ENCODE measurements at regions not wholly inside any gene's neighbourhood (a gene's known extent, or its start where the extent isn't known, plus 50 kb on each side); places are given as distances from the start of the nearest gene placed in this dataset.

DNA sequence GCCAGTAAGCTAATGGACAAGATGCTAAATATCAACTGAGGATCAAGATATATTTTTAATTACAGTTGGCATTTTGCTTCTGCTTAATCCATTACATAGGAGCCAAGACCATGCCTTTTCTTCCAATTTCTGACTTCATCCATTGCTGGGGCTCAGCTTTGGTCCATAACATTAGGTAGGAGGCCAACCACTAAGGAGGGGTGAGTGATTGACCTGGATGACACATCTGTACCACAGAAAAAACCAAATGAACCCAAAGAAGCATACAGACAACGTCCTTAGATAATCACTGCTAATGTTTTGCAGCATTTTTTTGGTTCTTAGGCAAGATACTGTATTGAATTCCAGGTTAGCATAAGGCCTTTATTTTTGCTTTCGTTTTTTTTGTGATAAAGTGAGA, 353.2 kb upstream of the KCNH8 start:
- H3K27me3 Mint-ChIP-seq: no peaks in the 10 kb centered on the region
- no peak for DNase-seq
- no peak overlapping the region for H3K27ac Mint-ChIP-seq
- H3K4me3 Mint-ChIP-seq: no peak overlapping the region
- no peaks in the 10 kb centered on the region for H3K9me3 Mint-ChIP-seq
- no peaks in the 10 kb centered on the region for H3K36me3 Mint-ChIP-seq
- peaks cover 2% of the 10 kb centered on the region for H3K4me1 Mint-ChIP-seq

DNA sequence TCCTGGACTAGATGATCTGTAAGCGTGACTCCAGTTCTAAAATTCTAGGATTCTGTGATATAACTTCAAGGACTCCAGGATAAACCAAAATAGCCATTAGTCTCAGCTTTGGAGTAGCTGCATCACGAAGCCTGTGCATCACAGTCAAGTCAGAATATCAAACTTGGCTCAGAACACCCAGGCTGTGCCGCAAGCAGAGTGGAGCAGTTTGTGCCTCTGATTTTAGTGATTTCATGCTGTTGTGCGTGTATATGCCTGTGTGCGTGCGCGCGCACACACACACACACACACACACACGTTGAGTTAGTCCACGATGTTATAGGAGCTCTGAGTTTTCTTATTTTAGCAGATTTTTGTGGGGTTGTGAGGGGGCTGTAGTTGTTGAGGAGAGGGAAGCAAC, 356.6 kb upstream of the KCNH8 start:
- Mint-ChIP-seq H3K27ac (no peak overlapping the region), H3K36me3 (peaks cover 1% of the 10 kb centered on the region), H3K4me3 (no peak overlapping the region), H3K4me1 (peaks cover 3% of the 10 kb centered on the region), H3K9me3 (no peaks in the 10 kb centered on the region), H3K27me3 (no peaks in the 10 kb centered on the region)
- no peak for DNase-seq

DNA sequence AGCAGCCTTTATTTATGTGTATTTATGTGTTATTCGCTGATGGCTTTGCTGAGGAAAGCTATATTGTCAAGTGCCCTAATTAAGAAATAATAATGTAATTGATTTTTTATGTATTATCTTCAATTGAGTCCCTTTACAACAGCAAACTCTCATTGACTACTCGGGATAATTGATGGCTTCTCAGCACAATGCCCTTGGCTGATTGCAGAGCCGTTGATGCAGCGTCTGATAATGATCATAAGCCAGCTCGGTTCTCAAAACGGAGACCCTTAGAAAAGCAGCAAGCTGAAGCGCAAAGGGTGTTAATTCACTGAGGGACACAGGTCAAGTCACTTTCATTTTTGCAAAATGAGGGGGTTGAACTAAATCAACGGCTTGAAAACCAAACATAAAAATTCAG, 357.1 kb upstream of the KCNH8 start:
- peaks cover 3% of the 10 kb centered on the region for H3K36me3 Mint-ChIP-seq
- peaks cover 3% of the 10 kb centered on the region for H3K4me1 Mint-ChIP-seq
- no peaks in the 10 kb centered on the region for H3K27me3 Mint-ChIP-seq
- H3K27ac Mint-ChIP-seq: no peak overlapping the region
- H3K9me3 Mint-ChIP-seq: peaks cover 4% of the 10 kb centered on the region
- no peak for DNase-seq
- no peak overlapping the region for H3K4me3 Mint-ChIP-seq

DNA sequence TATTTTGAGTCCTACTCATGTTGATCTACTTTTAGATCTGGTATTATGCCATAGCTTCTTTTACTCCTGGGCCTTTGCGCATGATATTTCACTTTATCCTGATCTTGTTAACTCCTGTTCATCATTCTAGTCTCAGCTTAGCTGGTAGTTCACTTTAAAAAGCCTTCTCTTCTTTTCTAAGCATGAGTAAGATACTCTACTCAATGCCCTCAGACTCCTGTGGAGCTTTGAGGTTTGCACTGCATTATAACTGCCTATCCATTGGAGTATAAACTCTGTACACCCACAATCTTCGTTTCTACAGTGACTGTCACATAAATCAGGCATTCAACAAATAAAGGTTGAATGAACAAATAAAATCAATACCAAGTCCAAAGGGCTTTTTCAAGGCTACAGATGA, 357.9 kb upstream of the KCNH8 start:
- Mint-ChIP-seq H3K4me1 (peaks cover 3% of the 10 kb centered on the region), H3K4me3 (no peak overlapping the region), H3K27ac (no peak overlapping the region), H3K36me3 (peaks cover 3% of the 10 kb centered on the region), H3K9me3 (peaks cover 5% of the 10 kb centered on the region), H3K27me3 (no peaks in the 10 kb centered on the region)
- DNase-seq: no peak

DNA sequence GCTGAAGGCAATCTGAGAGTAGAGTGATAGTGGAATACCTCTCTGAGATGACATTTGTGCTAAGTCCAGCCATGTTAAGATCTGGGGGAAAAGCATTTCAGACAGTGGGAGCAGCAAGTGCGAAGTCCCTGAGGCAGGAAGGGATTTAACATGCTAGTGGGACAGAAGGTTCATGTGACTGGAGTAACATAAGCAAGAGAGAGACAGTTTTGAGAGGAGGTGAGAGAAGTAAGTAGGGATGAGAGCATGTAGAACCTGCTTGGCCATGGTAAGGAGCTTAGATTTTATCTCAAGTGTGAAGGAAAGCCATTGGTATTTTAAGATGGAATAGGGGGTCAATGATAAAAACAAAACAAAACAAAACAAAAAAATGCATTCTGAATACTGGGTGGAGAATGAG, 358.6 kb upstream of the KCNH8 start:
- no peak for DNase-seq
- H3K27me3 Mint-ChIP-seq: no peaks in the 10 kb centered on the region
- H3K9me3 Mint-ChIP-seq: peaks cover 5% of the 10 kb centered on the region
- peaks cover 3% of the 10 kb centered on the region for H3K36me3 Mint-ChIP-seq
- H3K27ac Mint-ChIP-seq: no peak overlapping the region
- no peak overlapping the region for H3K4me3 Mint-ChIP-seq
- peaks cover 3% of the 10 kb centered on the region for H3K4me1 Mint-ChIP-seq

DNA sequence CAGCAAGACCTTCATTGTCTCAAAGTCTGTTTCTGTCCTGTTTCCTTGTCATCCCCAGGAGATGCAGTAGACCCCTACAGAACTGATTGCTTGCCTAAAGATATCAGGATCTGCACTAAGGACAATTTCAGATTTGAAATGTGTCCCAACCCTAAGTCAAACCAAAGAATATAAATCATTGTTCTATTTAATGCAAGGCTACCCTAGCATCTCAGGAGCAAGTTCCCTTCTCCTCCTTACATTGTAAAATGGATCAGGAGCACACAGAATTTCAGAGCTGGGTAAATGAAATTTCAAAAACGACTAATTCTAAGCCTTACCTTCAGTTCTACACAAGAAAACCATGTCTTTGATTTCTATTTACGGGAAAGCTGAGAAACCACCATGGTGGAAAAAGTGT, 360.9 kb upstream of the KCNH8 start:
- H3K27me3 Mint-ChIP-seq: no peaks in the 10 kb centered on the region
- no peak overlapping the region for H3K4me3 Mint-ChIP-seq
- H3K4me1 Mint-ChIP-seq: peaks cover 8% of the 10 kb centered on the region
- H3K27ac Mint-ChIP-seq: no peak overlapping the region
- DNase-seq: no peak
- H3K9me3 Mint-ChIP-seq: peaks cover 5% of the 10 kb centered on the region
- peaks cover 3% of the 10 kb centered on the region for H3K36me3 Mint-ChIP-seq

DNA sequence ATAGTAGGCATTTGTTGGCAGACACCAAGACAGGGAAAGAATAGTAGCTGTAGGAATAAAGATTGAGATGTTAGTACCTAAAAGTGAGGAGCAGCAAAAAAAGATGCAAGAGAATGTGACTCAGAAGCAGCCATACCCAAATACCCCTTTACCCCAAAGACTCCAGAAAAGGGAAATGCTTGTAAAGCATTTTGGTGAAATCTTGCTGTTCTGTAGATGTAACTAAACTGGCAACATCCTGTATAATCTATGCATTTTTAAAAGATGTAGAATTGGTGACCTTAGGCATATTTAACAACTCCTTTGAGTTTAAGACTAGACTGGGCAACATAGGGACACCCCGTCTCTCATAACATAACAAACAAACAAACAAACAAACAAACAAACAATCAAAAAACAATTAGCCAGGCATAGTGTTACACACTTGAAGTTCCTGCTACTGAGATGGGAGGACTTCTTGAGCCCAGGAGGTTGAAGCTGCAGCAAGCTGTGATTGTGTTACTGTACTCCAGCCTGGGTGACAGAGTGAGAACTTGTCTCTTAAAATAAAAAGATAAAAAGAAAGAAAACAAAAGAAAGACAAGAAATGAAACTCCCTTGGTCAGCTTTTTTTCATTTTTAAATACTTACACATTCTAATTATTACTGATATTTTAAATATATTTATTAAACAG, 361.5 kb upstream of the KCNH8 start:
- DNase-seq: no peak
- Mint-ChIP-seq H3K27ac (no peak overlapping the region), H3K36me3 (peaks cover 3% of the 10 kb centered on the region), H3K4me3 (no peak overlapping the region), H3K9me3 (peaks cover 5% of the 10 kb centered on the region), H3K4me1 (peaks cover 10% of the 10 kb centered on the region), H3K27me3 (no peaks in the 10 kb centered on the region)

DNA sequence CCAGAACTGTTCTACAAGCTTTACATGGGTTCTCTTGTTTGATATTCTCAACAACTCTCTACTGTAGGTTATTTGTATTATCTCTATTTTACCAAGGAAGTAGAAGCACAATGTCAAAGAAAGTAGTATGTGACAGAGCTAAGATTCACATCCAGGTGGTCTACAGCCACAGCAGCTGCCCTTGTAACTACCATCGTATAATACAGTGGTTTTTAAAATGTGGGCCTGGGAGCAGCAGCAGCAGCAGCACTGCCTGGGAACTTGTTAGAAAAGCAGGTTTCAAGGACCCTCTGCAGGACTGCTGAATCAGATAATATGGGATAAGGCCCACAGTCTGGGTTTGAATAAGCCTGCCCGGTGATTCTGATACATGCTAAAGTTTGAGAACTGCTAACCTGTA, 357.1 kb upstream of the SATB1 start:
- Mint-ChIP-seq H3K36me3 (peaks cover 2% of the 10 kb centered on the region), H3K4me1 (peaks cover 31% of the 10 kb centered on the region), H3K27ac (no peak overlapping the region), H3K9me3 (peaks cover 5% of the 10 kb centered on the region), H3K4me3 (no peak overlapping the region), H3K27me3 (no peaks in the 10 kb centered on the region)
- DNase-seq: no peak

DNA sequence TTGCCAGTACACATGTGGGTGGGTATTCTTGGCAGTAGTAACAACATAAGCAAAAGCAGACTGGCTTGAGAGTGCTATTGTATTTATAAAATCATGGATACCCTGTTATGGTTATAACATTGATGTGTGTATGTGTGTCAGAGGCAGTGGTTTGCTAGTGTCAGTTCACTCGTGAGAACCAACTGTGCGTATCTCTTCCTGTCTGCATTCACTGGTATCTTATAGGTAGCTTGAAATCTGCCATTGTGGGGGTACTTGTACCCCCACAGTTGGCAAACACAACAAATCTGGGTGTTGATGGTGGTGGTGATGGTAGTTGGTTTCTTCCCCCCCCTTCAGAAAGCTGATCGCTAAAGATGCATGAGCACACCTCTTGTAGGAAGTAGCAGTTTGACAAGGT, 355.8 kb upstream of the SATB1 start:
- H3K4me1 Mint-ChIP-seq: peaks cover 33% of the 10 kb centered on the region
- H3K27ac Mint-ChIP-seq: peak overlapping the region; percentile 62
- peak overlapping the region; percentile 58 for H3K4me3 Mint-ChIP-seq
- no peaks in the 10 kb centered on the region for H3K9me3 Mint-ChIP-seq
- no peaks in the 10 kb centered on the region for H3K27me3 Mint-ChIP-seq
- no peak for DNase-seq
- H3K36me3 Mint-ChIP-seq: no peaks in the 10 kb centered on the region

DNA sequence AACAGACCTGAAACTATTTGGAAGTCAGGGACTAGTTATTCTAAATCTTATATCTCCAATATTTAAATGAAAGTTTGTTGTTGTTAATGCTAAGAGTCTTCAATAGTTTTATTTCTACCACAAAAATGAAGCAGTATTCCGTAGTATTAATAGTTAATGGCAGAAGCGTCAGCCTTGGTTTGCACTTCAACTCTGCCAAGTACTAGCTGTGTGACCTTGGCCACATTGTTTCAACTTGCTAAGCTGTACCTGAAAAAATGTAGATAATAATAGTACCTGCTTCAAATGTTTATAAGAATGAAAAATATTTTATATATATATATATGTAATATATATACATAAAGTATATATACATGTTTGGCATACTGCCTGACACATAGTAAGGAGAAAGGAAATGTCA, 354.6 kb upstream of the SATB1 start:
- Mint-ChIP-seq H3K4me3 (no peak overlapping the region), H3K4me1 (peaks cover 39% of the 10 kb centered on the region)

DNA sequence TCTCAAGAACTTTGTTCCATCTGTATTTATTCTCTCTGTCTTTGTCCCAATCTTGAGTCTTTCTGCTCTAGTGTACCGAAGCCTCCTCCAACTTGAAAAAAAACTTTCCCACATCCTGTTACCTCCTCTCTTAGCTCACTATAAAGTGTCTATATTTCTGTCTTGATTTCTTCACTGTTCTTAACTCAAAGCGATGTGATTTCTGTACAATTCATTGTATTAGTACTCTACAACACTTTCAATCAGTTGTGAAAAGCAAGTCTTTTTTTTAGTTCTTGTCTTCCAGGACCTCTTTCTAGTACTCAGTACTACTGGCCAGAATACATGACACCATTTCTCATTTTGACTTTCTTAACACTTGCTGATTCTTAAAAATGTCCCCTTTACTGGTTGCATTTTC, 353.5 kb upstream of the SATB1 start:
- DNase-seq: no peak
- Mint-ChIP-seq H3K36me3 (no peaks in the 10 kb centered on the region), H3K4me1 (peaks cover 49% of the 10 kb centered on the region), H3K4me3 (peak overlapping the region; percentile 44), H3K27me3 (no peaks in the 10 kb centered on the region), H3K27ac (peak overlapping the region; percentile 80), H3K9me3 (no peaks in the 10 kb centered on the region)

More for the DNA sequence above, 354.6 kb upstream of the SATB1 start:
- Mint-ChIP-seq H3K27ac (no peak overlapping the region), H3K36me3 (no peaks in the 10 kb centered on the region), H3K27me3 (no peaks in the 10 kb centered on the region), H3K9me3 (no peaks in the 10 kb centered on the region)
- no peak for DNase-seq

DNA sequence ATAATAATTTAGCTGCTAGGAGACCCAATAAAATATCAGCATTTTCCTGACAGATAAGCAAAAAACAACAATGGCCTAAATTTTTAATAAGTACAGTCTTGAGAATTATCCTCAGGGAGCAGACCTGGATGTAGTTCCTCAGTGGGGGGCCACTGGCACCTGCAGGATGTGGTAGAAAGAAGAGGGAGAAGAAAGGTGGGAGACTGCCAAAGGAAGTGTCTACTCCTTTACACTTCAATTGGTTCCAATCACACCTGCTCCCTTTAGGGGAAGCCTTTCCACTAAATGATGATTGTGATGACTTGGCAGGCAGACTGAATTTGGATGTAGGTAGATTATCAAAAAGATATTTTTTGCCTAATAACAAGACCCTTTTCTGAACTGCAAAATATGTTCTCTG, 353.0 kb upstream of the SATB1 start:
- Mint-ChIP-seq H3K4me1 (peaks cover 49% of the 10 kb centered on the region), H3K36me3 (no peaks in the 10 kb centered on the region), H3K27ac (no peak overlapping the region), H3K27me3 (no peaks in the 10 kb centered on the region), H3K4me3 (no peak overlapping the region), H3K9me3 (no peaks in the 10 kb centered on the region)
- no peak for DNase-seq

DNA sequence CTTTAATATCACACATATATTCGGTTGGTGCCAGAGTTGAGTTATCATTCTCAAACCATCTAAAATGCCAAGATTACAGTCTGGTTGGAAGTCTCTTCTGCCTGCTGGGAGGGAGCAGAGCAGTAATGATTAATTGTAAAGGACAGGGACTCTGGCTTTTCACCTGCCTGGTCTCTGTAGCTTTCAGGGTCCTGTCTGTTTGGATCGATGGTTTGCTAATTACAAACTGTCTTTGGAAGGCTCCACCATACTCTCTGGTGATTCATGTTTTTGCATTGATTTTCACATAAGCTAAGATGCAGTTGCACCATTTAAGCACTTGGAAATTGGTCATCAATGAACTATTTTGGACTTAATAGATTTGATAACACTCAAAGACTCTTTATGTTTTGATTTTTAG, 350.4 kb upstream of the SATB1 start:
- no peak overlapping the region for H3K4me3 Mint-ChIP-seq
- peaks cover 58% of the 10 kb centered on the region for H3K4me1 Mint-ChIP-seq
- no peaks in the 10 kb centered on the region for H3K36me3 Mint-ChIP-seq
- no peak for DNase-seq
- no peak overlapping the region for H3K27ac Mint-ChIP-seq
- no peaks in the 10 kb centered on the region for H3K27me3 Mint-ChIP-seq
- peaks cover 2% of the 10 kb centered on the region for H3K9me3 Mint-ChIP-seq

DNA sequence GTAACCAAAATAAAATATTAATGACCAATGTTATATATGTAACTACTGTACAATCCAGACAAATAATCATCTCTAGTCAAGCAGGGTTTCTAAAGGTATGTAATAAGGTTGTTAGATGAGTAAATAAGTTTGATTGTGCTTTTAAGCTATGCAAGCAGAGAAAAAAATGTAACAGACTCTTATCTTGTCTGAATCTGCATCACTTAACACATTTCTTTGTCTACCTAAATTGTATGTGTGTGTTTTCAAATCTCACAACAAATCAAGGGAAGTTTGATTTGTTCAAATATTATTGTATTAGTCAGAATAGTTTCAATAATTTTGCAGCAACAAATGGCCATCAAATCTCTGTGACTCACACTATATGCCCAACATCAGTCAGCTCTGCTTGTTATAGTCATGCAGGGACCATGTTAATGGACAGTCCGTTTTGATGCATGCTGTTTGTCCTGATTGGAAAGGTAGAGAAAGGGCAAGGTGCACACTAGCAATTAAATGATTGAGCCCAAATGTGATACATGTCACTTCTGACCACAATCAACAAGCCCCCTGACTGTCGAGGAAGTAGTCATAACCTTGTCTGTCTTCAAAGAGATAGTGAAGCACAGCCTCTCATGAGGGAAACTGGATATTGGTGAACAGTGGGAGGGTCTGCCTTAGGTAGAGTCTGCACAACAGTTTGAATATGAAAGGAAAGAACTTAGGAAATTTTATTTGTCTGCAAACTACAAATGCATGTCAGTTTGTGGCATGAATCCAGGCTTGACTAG, 349.4 kb upstream of the SATB1 start:
- DNase-seq: no peak
- Mint-ChIP-seq H3K4me3 (no peak overlapping the region), H3K27me3 (no peaks in the 10 kb centered on the region), H3K4me1 (peaks cover 58% of the 10 kb centered on the region), H3K9me3 (peaks cover 2% of the 10 kb centered on the region), H3K27ac (no peak overlapping the region), H3K36me3 (no peaks in the 10 kb centered on the region)

DNA sequence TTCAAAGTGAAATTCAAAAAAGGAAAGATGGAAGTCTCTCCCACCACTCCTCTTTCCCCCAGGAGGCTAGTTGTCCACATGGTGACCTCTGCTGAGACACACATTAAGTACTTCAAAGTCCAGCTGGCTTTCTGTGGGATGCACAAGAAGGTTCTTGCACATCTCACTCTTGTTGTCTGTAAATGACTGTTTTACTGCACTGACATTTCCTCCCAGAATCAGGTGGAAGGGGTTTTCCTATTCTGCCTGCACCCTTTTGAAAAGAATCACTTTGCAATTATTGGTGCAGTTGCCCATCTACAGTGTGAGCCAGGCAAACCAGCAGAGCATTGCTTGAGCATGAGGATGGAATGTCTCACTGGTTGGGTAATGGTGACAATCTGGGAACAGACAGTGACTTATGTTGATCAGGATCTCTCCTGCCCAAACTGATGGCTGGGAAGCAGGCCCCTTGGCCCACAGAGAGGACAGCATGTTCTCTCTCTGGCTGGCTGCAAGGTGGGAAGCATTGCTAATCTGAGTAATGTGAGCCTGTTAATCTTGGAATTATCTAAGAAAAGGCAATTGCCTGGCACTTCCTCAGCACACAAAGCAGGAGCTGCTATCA, 347.7 kb upstream of the SATB1 start:
- no peaks in the 10 kb centered on the region for H3K27me3 Mint-ChIP-seq
- H3K36me3 Mint-ChIP-seq: no peaks in the 10 kb centered on the region
- H3K27ac Mint-ChIP-seq: no peak overlapping the region
- H3K4me3 Mint-ChIP-seq: no peak overlapping the region
- no peak for DNase-seq
- peaks cover 45% of the 10 kb centered on the region for H3K4me1 Mint-ChIP-seq
- H3K9me3 Mint-ChIP-seq: peaks cover 2% of the 10 kb centered on the region

DNA sequence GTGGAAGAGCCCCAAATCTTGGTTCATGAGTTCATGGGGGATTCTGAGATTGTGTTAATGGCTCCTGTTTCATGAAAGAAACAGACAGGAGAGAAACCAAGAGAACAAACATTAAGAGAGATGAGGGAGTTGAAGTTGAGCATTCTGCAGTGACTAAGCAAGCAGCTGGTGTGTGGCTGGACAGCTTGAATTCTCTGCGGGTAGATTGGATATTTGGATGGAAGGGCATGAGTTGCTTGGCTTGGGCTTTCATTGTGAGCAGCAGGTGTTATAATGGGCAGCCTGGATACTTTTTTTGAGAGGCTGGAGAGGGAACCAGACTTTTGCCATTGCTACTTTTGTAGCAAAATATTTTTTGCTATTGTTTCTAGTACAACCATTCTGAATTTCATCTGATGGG, 346.8 kb upstream of the SATB1 start:
- Mint-ChIP-seq H3K27ac (no peak overlapping the region), H3K4me1 (peaks cover 44% of the 10 kb centered on the region), H3K27me3 (no peaks in the 10 kb centered on the region), H3K9me3 (peaks cover 2% of the 10 kb centered on the region), H3K36me3 (peaks cover under 1% of the 10 kb centered on the region), H3K4me3 (no peak overlapping the region)
- DNase-seq: no peak

Measured in activated naive CD8-positive, alpha-beta T cell treated with anti-CD3 and anti-CD28 coated beads for 36 hours (primary cell).